ENCODE measurements at regions not wholly inside any gene's neighbourhood (a gene's known extent, or its start where the extent isn't known, plus 50 kb on each side); places are given as distances from the start of the nearest gene placed in this dataset.

- no peak for DNase-seq
These were observed 1117.7 kb downstream of the BCL11B start for GRCh38 chr14:98154254-98154653.

GRCh38 chr14:98156411-98156810, 1115.6 kb downstream of the BCL11B start:
- no peak for DNase-seq

- no peak for DNase-seq
These were observed 1111.1 kb downstream of the BCL11B start for GRCh38 chr14:98160901-98161300.

- no peak for DNase-seq
These were observed 1110.6 kb downstream of the BCL11B start for GRCh38 chr14:98161356-98161755.

GRCh38 chr14:98162856-98163805, 1108.9 kb downstream of the BCL11B start:
- no peak for DNase-seq

GRCh38 chr14:98163873-98164272, 1108.1 kb downstream of the BCL11B start:
- DNase-seq: no peak

GRCh38 chr14:98165976-98166375, 1106.0 kb downstream of the BCL11B start:
- DNase-seq: no peak

- no peak for DNase-seq
These were observed 1104.7 kb downstream of the BCL11B start for GRCh38 chr14:98167275-98167674.

- DNase-seq: no peak
These were observed 1104.3 kb downstream of the BCL11B start for GRCh38 chr14:98167705-98168104.

GRCh38 chr14:98168211-98168985, 1103.6 kb downstream of the BCL11B start:
- DNase-seq: no peak

- DNase-seq: no peak
These were observed 1102.8 kb downstream of the BCL11B start for GRCh38 chr14:98169170-98169587.

- DNase-seq: no peak
These were observed 1101.4 kb downstream of the BCL11B start for GRCh38 chr14:98170575-98170974.

GRCh38 chr14:98171654-98172053, 1100.3 kb downstream of the BCL11B start:
- DNase-seq: no peak

- no peak for DNase-seq
These were observed 1099.7 kb downstream of the BCL11B start for GRCh38 chr14:98172243-98172778.

- no peak for DNase-seq
These were observed 1098.7 kb downstream of the BCL11B start for GRCh38 chr14:98173305-98173704.

- DNase-seq: no peak
These were observed 1098.0 kb downstream of the BCL11B start for GRCh38 chr14:98174041-98174440.

GRCh38 chr14:98175436-98175835, 1096.6 kb downstream of the BCL11B start:
- no peak for DNase-seq

GRCh38 chr14:98175881-98176280, 1096.1 kb downstream of the BCL11B start:
- DNase-seq: no peak

- DNase-seq: no peak
These were observed 1095.1 kb downstream of the BCL11B start for GRCh38 chr14:98176892-98177291.

- DNase-seq: no peak
These were observed 1094.4 kb downstream of the BCL11B start for GRCh38 chr14:98177551-98177950.

- DNase-seq: no peak
These were observed 1090.8 kb downstream of the BCL11B start for GRCh38 chr14:98181241-98181640.

- no peak for DNase-seq
These were observed 1090.2 kb downstream of the BCL11B start for GRCh38 chr14:98181768-98182167.

GRCh38 chr14:98182393-98183055, 1089.5 kb downstream of the BCL11B start:
- DNase-seq: no peak
